Astrocyte (in vitro differentiated cells and primary cell): ENCODE measurements at regions not wholly inside any gene's neighbourhood (a gene's known extent, or its start where the extent isn't known, plus 50 kb on each side); places are given as distances from the start of the nearest gene placed in this dataset.

Experiments used
- DNase-seq: peaks from one replicate; pipeline ENCODE4 v3.0.0-alpha.2; 2010; ENCODE audit warnings: low read depth
- FAIRE-seq: peaks from 2 replicates; lab custom pipeline; 2011; peaks lifted over from hg19 to GRCh38; lab: Jason Lieb, UNC
- H2AFZ ChIP-seq: 2 replicates; pipeline ENCODE4 v1.6.0; 2012; ENCODE audit warnings: low read depth, low read length, inconsistent platforms
- H3K27ac ChIP-seq: 2 replicates; pipeline ENCODE4 v1.5.1; 2011; ENCODE audit warnings: low read depth, low read length, inconsistent platforms
- H3K27me3 ChIP-seq: 2 replicates; pipeline ENCODE4 v1.6.0; 2011; ENCODE audit warnings: low read length, inconsistent platforms; ENCODE audit not compliant: insufficient read depth
- H3K36me3 ChIP-seq: 2 replicates; pipeline ENCODE4 v1.5.1; 2011; ENCODE audit warnings: low read length, inconsistent platforms; ENCODE audit not compliant: insufficient read depth
- H3K4me1 ChIP-seq: 2 replicates; pipeline ENCODE4 v1.5.1; 2011; ENCODE audit warnings: low read length, inconsistent platforms; ENCODE audit not compliant: insufficient read depth
- H3K4me2 ChIP-seq: 2 replicates; pipeline ENCODE4 v1.6.0; 2012; ENCODE audit warnings: low read length, inconsistent platforms
- H3K4me3 ChIP-seq: 2 replicates; pipeline ENCODE4 v1.5.1; 2011; ENCODE audit warnings: low read depth, mild to moderate bottlenecking, low read length, inconsistent platforms; ENCODE audit not compliant: insufficient read depth
- H3K79me2 ChIP-seq: 2 replicates; pipeline ENCODE4 v1.6.0; 2012; ENCODE audit warnings: mild to moderate bottlenecking, low read length, inconsistent platforms; ENCODE audit not compliant: insufficient read depth
- H3K9ac ChIP-seq: 2 replicates; pipeline ENCODE4 v1.6.0; 2012; ENCODE audit warnings: mild to moderate bottlenecking, low read length, inconsistent platforms
- H3K9me3 ChIP-seq: 2 replicates; pipeline ENCODE4 v1.5.1; 2012; ENCODE audit warnings: low read depth, mild to moderate bottlenecking, low read length, inconsistent platforms; ENCODE audit not compliant: insufficient read depth
- H4K20me1 ChIP-seq: 2 replicates; pipeline ENCODE4 v1.6.0; 2012; ENCODE audit warnings: low read length, inconsistent platforms; ENCODE audit not compliant: insufficient read depth
- H3K27ac Mint-ChIP-seq: one replicate; pipeline ENCODE4 v1.8.0; 2021; ENCODE audit warnings: mild to moderate bottlenecking, mixed read lengths; ENCODE audit not compliant: unreplicated experiment
- H3K27me3 Mint-ChIP-seq: one replicate; pipeline ENCODE4 v1.8.0; 2021; ENCODE audit warnings: low read depth, mixed read lengths; ENCODE audit not compliant: unreplicated experiment
- H3K36me3 Mint-ChIP-seq: one replicate; pipeline ENCODE4 v1.8.0; 2021; ENCODE audit warnings: low read depth, mixed read lengths; ENCODE audit not compliant: unreplicated experiment
- H3K4me1 Mint-ChIP-seq: one replicate; pipeline ENCODE4 v1.8.0; 2021; ENCODE audit warnings: low read depth, mixed read lengths; ENCODE audit not compliant: unreplicated experiment
- H3K4me3 Mint-ChIP-seq: one replicate; pipeline ENCODE4 v1.8.0; 2021; ENCODE audit warnings: mild to moderate bottlenecking, moderate library complexity, mixed read lengths; ENCODE audit not compliant: unreplicated experiment
- H3K9me3 Mint-ChIP-seq: one replicate; pipeline ENCODE4 v1.8.0; 2021; ENCODE audit warnings: mild to moderate bottlenecking, mixed read lengths; ENCODE audit not compliant: unreplicated experiment
- CTCF ChIP-seq: IDR thresholded peaks from 2 replicates; pipeline ENCODE4 v1.5.1; 2011; ENCODE audit warnings: low read depth, mild to moderate bottlenecking, inconsistent platforms, low read length, moderate library complexity; ENCODE audit not compliant: insufficient read depth
- EZH2 ChIP-seq: IDR thresholded peaks from 2 replicates; pipeline ENCODE4 v1.6.1; 2012; ENCODE audit warnings: mild to moderate bottlenecking, low read length, inconsistent platforms; ENCODE audit not compliant: insufficient read depth

DNA sequence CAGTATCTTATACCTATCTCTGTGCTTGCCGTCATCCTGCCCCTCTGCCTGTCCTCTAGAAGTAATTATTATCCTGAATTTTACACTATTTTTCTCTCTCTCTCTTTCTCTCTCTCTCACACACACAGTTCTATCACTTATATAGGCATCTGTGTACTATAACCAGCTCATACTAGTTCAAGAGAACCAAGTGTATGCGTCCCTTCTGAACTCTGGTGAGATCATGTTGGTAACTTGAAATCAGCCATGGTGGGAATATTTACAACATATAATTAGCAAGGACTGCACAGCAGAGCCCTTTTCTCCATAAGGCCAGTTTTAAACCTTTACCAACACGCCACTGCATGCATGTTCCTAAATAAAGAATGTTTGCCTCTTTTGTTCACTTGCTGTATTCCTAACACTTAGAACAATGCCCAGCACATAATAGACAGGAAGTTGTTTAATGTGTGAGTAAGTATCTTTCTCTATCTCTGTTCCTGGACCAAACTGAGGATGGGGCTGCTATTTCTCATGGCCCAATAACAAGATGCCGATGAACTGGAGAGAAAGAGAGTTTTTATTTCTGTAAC lies 51.1 kb upstream of the IL21 start:
- H4K20me1 ChIP-seq, result no peaks in the 10 kb centered on the region
- peaks cover 15% of the 10 kb centered on the region for H3K4me1 ChIP-seq
- peak overlapping the region; percentile 20 for H2AFZ ChIP-seq
- no peak for DNase-seq
- no peaks in the 10 kb centered on the region for H3K9me3 ChIP-seq
- H3K27me3 ChIP-seq, result no peaks in the 10 kb centered on the region
- no peak overlapping the region for H3K27ac ChIP-seq
- Mint-ChIP-seq H3K4me3 (no peak overlapping the region), H3K9me3 (no peaks in the 10 kb centered on the region), H3K36me3 (peaks cover 2% of the 10 kb centered on the region), H3K4me1 (peaks cover 28% of the 10 kb centered on the region), H3K27ac (no peak overlapping the region), H3K27me3 (no peaks in the 10 kb centered on the region)
- no peaks in the 10 kb centered on the region for H3K36me3 ChIP-seq
- no peak overlapping the region for H3K9ac ChIP-seq
- H3K4me3 ChIP-seq, result no peak overlapping the region
- TF ChIP-seq CTCF (no peak), EZH2 (no peak)
- no peak for FAIRE-seq
- H3K4me2 ChIP-seq, result no peak overlapping the region
- no peaks in the 10 kb centered on the region for H3K79me2 ChIP-seq

GRCh38 chr4:122673252-122673651 lies 52.4 kb upstream of the IL21 start:
- no peak for DNase-seq
- no peak overlapping the region for H2AFZ ChIP-seq

More at GRCh38 chr4:122673252-122673651, 52.4 kb upstream of the IL21 start:
- Histone ChIP-seq H3K4me3 (no peak overlapping the region), H3K36me3 (no peaks in the 10 kb centered on the region), H3K9me3 (no peaks in the 10 kb centered on the region), H3K9ac (no peak overlapping the region), H3K4me2 (no peak overlapping the region), H4K20me1 (no peaks in the 10 kb centered on the region), H3K4me1 (peaks cover 7% of the 10 kb centered on the region), H3K27me3 (no peaks in the 10 kb centered on the region), H3K79me2 (no peaks in the 10 kb centered on the region), H3K27ac (no peak overlapping the region)
- no peaks in the 10 kb centered on the region for H3K27me3 Mint-ChIP-seq
- peaks cover 17% of the 10 kb centered on the region for H3K4me1 Mint-ChIP-seq
- TF ChIP-seq CTCF (no peak), EZH2 (no peak)
- H3K4me3 Mint-ChIP-seq, result no peak overlapping the region
- H3K36me3 Mint-ChIP-seq, result peaks cover 2% of the 10 kb centered on the region
- FAIRE-seq, result no peak
- no peak overlapping the region for H3K27ac Mint-ChIP-seq
- no peaks in the 10 kb centered on the region for H3K9me3 Mint-ChIP-seq
